SK-N-MC (cell line): ENCODE measurements at regions not wholly inside any gene's neighbourhood (a gene's known extent, or its start where the extent isn't known, plus 50 kb on each side); places are given as distances from the start of the nearest gene placed in this dataset.

Experiments
- EZH2 ChIP-seq: fragments of 200-600 bp; sonication (generic); IDR thresholded peaks from one replicate; pipeline ENCODE4 v1.6.1; 2017; ENCODE audit warnings: antibody characterized with exemption
- POLR2AphosphoS5 ChIP-seq: IDR thresholded peaks from 2 replicates; pipeline ENCODE4 v1.6.1; 2012; ENCODE audit warnings: mild to moderate bottlenecking, low read depth, low read length, borderline replicate concordance

DNA sequence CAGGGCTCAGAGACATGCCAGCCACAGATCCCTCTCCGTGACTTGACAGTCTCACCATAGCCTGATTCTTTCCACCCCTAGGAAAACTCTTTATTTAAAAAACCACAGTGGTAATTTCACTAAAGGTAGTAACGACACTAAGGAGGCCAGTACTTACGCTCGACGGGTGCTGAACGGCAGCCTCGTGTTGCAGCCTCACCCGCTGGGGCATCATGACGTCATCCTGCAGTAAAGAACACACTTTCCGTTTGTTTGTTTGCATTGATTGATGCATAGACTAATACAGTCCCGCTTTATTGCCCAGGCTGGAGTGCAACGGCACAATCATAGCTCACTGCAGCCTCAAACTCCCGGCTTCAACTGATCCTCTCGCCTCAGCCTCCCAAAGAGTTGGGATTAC is 65.1 kb upstream of the METRNL start:
- TF ChIP-seq POLR2AphosphoS5, result no peak
- no peak for TF ChIP-seq EZH2
